ENCODE measurements at regions not wholly inside any gene's neighbourhood (a gene's known extent, or its start where the extent isn't known, plus 50 kb on each side); places are given as distances from the start of the nearest gene placed in this dataset.

GRCh38 chr2:16124881-16125613 is 184.7 kb downstream of the MYCN start:
- no peak for DNase-seq

- no peak for DNase-seq
Measured at GRCh38 chr2:16123856-16124780, 183.8 kb downstream of the MYCN start.

GRCh38 chr2:16123421-16123820 is 183.1 kb downstream of the MYCN start:
- DNase-seq = no peak

- DNase-seq = no peak
Measured at GRCh38 chr2:16122556-16122955, 182.2 kb downstream of the MYCN start.

- no peak for DNase-seq
Measured at GRCh38 chr2:16121986-16122390, 181.6 kb downstream of the MYCN start.

GRCh38 chr2:16121231-16121985 is 181.1 kb downstream of the MYCN start:
- DNase-seq = no peak

- no peak for DNase-seq
Measured at GRCh38 chr2:16120591-16121180, 180.3 kb downstream of the MYCN start.

GRCh38 chr2:16119741-16120140 is 179.4 kb downstream of the MYCN start:
- DNase-seq = no peak

GRCh38 chr2:16118611-16119590 is 178.6 kb downstream of the MYCN start:
- no peak for DNase-seq

- no peak for DNase-seq
Measured at GRCh38 chr2:16117791-16118610, 177.7 kb downstream of the MYCN start.

GRCh38 chr2:16117021-16117700 is 176.8 kb downstream of the MYCN start:
- DNase-seq = no peak

- no peak for DNase-seq
Measured at GRCh38 chr2:16115881-16116830, 175.8 kb downstream of the MYCN start.

- DNase-seq = no peak
Measured at GRCh38 chr2:16115291-16115690, 174.9 kb downstream of the MYCN start.

GRCh38 chr2:16114836-16115235 is 174.5 kb downstream of the MYCN start:
- DNase-seq = no peak

GRCh38 chr2:16114070-16114469 is 173.7 kb downstream of the MYCN start:
- DNase-seq = no peak

- DNase-seq = no peak
Measured at GRCh38 chr2:16113568-16113967, 173.2 kb downstream of the MYCN start.

- DNase-seq = no peak
Measured at GRCh38 chr2:16112972-16113560, 172.7 kb downstream of the MYCN start.

- DNase-seq = no peak
Measured at GRCh38 chr2:16112251-16112971, 172.1 kb downstream of the MYCN start.
